ENCODE measurements at regions not wholly inside any gene's neighbourhood (a gene's known extent, or its start where the extent isn't known, plus 50 kb on each side); places are given as distances from the start of the nearest gene placed in this dataset.
A peak's percentile ranks its signal among the peaks of the same experiment; 100 is the strongest.

DNA sequence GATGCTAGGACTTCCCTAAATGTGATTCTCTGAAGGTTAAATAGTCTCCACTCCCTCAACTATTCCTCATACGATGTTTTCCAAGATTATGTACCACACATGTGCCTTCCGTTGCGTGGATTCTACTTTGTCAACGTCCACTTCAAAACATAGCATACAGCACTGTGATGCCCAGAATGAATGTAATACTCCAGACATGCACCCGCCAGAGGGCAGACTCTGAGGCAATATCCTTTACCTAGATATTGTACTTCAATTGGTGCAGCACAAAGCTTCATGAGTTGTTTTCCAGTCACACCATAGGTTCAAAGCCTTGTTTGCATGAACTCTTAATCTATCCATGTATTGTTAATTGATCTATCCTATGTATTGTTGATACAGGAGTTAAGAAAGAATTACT, 201.0 kb upstream of the NABP1 start:
- peaks cover 12% of the 10 kb centered on the region for H3K9me3 ChIP-seq
- H3K4me3 ChIP-seq = no peak overlapping the region
- no peak for ATAC-seq
- peaks cover 3% of the 10 kb centered on the region for H3K4me1 ChIP-seq (ENCODE audit: low read depth)
- intact Hi-C loops (cut with DNase I, micrococcal nuclease) = no loop called here
- no peaks in the 10 kb centered on the region for H3K36me3 ChIP-seq (ENCODE audit: low read depth)
- no peak for DNase-seq
- TF ChIP-seq CTCF (IDR thresholded peaks at IDR 0.05) = no peak

DNA sequence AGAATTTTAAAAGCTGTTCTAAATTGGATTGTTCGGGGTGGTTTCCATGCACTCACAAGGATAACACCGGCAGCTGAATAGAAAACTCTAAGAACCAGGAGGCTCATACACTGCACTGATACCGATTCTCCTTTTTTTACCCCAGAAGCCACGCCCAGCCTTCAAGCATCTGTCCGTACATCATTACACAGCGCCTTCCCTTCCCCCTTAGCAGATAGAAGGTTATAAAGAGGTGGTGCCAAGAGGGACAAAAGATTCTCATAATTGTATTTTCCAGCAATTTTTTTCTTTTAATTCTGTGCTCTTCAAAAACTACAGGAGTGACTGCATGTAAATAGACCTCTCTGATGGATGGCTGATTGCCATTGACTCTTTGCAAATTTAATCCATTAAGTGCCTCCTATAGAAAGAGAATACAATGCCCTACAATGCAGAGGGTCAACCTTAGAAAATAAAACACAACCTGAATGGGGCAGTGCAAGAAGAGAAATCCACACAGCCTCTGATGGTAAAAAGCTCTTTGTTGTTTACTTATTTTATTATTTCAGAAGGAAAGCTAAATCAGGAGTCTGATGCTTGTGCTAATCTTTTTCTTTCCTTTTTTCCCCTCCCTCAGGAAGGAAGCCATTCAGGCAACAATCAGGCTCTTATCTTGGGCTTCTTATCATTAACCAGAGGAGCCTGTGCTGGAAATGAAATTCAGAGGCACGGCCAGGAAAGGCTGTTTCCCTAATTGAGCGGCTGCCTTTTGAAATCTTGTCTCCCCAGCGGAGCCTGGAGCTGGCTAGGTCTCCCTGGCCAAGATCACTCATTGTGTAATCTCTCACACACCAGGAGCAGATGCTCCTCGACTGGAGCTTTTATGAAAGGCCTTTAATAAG, 198.9 kb upstream of the NABP1 start:
- DNase-seq (peak in 2 of 3 donors; percentile 32 to 41), ATAC-seq (peak; percentile 89)
- Histone ChIP-seq H3K4me3 (no peak overlapping the region), H3K4me1 (ENCODE audit: low read depth) (peaks cover 3% of the 10 kb centered on the region), H3K36me3 (ENCODE audit: low read depth) (no peaks in the 10 kb centered on the region), H3K9me3 (peaks cover 15% of the 10 kb centered on the region)
- intact Hi-C loops (cut with DNase I, micrococcal nuclease) = no loop called here
- no peak for TF ChIP-seq CTCF (IDR thresholded peaks at IDR 0.05)

DNA sequence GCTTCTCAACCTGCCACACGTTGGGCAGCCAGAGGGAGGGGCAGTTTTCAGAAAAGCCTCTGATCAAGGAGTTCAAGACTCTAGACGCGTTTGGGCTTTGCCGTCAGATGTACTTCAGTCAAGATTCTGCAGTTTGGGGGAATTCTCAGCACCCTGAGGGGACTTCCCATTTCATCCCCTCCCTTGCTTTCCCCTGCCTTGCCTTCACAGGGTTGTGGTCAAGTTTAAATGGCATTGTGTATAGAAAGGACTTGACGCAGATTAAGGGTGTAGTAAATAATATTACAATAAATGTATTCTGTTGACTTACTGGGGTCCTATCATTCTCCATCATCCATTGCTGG, 198.3 kb upstream of the NABP1 start:
- no peak for TF ChIP-seq CTCF (IDR thresholded peaks at IDR 0.05)
- DNase-seq = no peak
- H3K36me3 ChIP-seq (ENCODE audit: low read depth) = no peaks in the 10 kb centered on the region
- ATAC-seq = no peak
- no peak overlapping the region for H3K4me3 ChIP-seq
- H3K9me3 ChIP-seq = peaks cover 15% of the 10 kb centered on the region
- intact Hi-C loops (cut with DNase I, micrococcal nuclease) = no loop called here
- peaks cover 3% of the 10 kb centered on the region for H3K4me1 ChIP-seq (ENCODE audit: low read depth)

- no peak for TF ChIP-seq CTCF (IDR thresholded peaks at IDR 0.05)
- peaks cover 3% of the 10 kb centered on the region for H3K4me1 ChIP-seq (ENCODE audit: low read depth)
- H3K9me3 ChIP-seq = peaks cover 15% of the 10 kb centered on the region
- H3K36me3 ChIP-seq (ENCODE audit: low read depth) = no peaks in the 10 kb centered on the region
- DNase-seq = no peak
- intact Hi-C loops (cut with DNase I, micrococcal nuclease) = no loop called here
- no peak overlapping the region for H3K4me3 ChIP-seq
- ATAC-seq = no peak
These were observed 196.4 kb upstream of the NABP1 start for GRCh38 chr2:191481305-191482070.

DNA sequence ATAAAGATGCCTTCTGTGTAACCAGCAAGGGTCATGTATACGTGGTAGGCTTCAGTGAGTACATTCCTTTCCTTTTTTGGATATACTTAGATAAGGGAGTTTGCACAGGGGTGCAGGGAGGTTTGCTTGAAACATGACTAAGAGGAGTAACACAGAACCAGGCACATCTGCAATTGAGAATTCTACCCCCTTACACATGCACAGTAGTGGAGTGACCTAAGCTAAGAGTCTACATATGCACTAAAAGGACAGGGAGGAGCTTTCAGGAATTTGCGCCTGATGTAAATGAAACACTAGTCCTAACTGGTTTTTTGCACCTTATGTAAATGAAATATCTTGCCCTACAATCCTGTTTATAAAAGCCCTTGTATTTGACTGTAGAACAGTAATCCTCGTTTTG, 194.8 kb upstream of the NABP1 start:
- Histone ChIP-seq H3K36me3 (ENCODE audit: low read depth) (no peaks in the 10 kb centered on the region), H3K9me3 (peaks cover 15% of the 10 kb centered on the region), H3K4me3 (no peak overlapping the region), H3K4me1 (ENCODE audit: low read depth) (peaks cover 3% of the 10 kb centered on the region)
- DNase-seq = no peak
- intact Hi-C loops (cut with DNase I, micrococcal nuclease) = no loop called here
- no peak for ATAC-seq
- TF ChIP-seq CTCF (IDR thresholded peaks at IDR 0.05) = no peak

All from mucosa of descending colon (tissue), 3 donors.